IPS-20b (cell line): ENCODE measurements at regions not wholly inside any gene's neighbourhood (a gene's known extent, or its start where the extent isn't known, plus 50 kb on each side); places are given as distances from the start of the nearest gene placed in this dataset.

Experiments
- H3K27ac ChIP-seq: one replicate; pipeline ENCODE4 v1.5.1; 2013; ENCODE audit warnings: low read length
- H3K27me3 ChIP-seq: 2 replicates; pipeline ENCODE4 v1.6.1; 2013; ENCODE audit warnings: mild to moderate bottlenecking, low read length, inconsistent platforms; ENCODE audit not compliant: insufficient read depth
- H3K36me3 ChIP-seq: 2 replicates; pipeline ENCODE4 v1.6.1; 2013; ENCODE audit warnings: low read depth, mild to moderate bottlenecking, inconsistent platforms, low read length, moderate library complexity; ENCODE audit not compliant: insufficient read depth
- H3K4me1 ChIP-seq: 2 replicates; pipeline ENCODE4 v1.6.1; 2013; ENCODE audit warnings: mild to moderate bottlenecking, control low read depth, inconsistent platforms, low read length, moderate library complexity; ENCODE audit not compliant: insufficient read depth
- H3K4me3 ChIP-seq: 2 replicates; pipeline ENCODE4 v1.5.1; 2013; ENCODE audit warnings: mild to moderate bottlenecking, low read length, inconsistent platforms
- H3K9ac ChIP-seq: 2 replicates; pipeline ENCODE4 v1.6.1; 2013; ENCODE audit warnings: low read depth, mild to moderate bottlenecking, inconsistent platforms, low read length, moderate library complexity
- H3K9me3 ChIP-seq: 2 replicates; pipeline ENCODE4 v1.6.1; 2013; ENCODE audit warnings: mild to moderate bottlenecking, low read depth, low read length, inconsistent platforms; ENCODE audit not compliant: insufficient read depth

DNA sequence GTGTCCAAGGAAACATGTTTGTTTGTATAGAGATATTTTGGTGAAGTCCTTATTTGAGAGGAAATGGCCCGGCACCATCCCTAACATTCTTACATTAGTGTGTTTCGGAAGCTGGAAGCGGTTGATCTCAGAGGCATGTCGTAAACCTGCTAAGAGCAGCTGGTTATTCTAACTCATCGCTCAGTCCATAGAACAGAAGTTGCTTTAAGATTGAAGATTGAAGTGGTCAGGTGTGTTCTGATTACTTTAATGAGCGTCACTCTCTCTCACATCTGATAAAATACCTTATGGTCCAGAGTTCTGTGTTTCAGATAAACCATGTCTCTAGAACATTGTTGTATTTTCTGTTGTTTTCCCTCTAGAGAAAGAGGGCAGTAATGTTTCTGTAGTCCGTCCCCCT is 60.2 kb upstream of the FLT1 start:
- Histone ChIP-seq H3K9ac (no peak overlapping the region), H3K27ac (no peak overlapping the region), H3K4me3 (no peak overlapping the region), H3K9me3 (no peaks in the 10 kb centered on the region), H3K36me3 (no peaks in the 10 kb centered on the region), H3K4me1 (peaks cover 7% of the 10 kb centered on the region), H3K27me3 (no peaks in the 10 kb centered on the region)

- Histone ChIP-seq H3K4me3 (no peak overlapping the region), H3K27me3 (no peaks in the 10 kb centered on the region), H3K9me3 (no peaks in the 10 kb centered on the region), H3K36me3 (no peaks in the 10 kb centered on the region), H3K4me1 (peaks cover 7% of the 10 kb centered on the region), H3K27ac (no peak overlapping the region), H3K9ac (no peak overlapping the region)
These were observed 59.0 kb upstream of the FLT1 start for GRCh38 chr13:28553971-28554370.

- Histone ChIP-seq H3K4me3 (no peak overlapping the region), H3K9ac (no peak overlapping the region), H3K27me3 (no peaks in the 10 kb centered on the region), H3K36me3 (no peaks in the 10 kb centered on the region), H3K4me1 (no peaks in the 10 kb centered on the region), H3K9me3 (no peaks in the 10 kb centered on the region), H3K27ac (no peak overlapping the region)
These were observed 57.4 kb upstream of the FLT1 start for GRCh38 chr13:28552288-28552687.

- Histone ChIP-seq H3K36me3 (no peaks in the 10 kb centered on the region), H3K9me3 (no peaks in the 10 kb centered on the region), H3K27ac (no peak overlapping the region), H3K4me1 (no peaks in the 10 kb centered on the region), H3K27me3 (no peaks in the 10 kb centered on the region), H3K4me3 (no peak overlapping the region), H3K9ac (no peak overlapping the region)
These were observed 56.6 kb upstream of the FLT1 start for GRCh38 chr13:28551498-28551895.

DNA sequence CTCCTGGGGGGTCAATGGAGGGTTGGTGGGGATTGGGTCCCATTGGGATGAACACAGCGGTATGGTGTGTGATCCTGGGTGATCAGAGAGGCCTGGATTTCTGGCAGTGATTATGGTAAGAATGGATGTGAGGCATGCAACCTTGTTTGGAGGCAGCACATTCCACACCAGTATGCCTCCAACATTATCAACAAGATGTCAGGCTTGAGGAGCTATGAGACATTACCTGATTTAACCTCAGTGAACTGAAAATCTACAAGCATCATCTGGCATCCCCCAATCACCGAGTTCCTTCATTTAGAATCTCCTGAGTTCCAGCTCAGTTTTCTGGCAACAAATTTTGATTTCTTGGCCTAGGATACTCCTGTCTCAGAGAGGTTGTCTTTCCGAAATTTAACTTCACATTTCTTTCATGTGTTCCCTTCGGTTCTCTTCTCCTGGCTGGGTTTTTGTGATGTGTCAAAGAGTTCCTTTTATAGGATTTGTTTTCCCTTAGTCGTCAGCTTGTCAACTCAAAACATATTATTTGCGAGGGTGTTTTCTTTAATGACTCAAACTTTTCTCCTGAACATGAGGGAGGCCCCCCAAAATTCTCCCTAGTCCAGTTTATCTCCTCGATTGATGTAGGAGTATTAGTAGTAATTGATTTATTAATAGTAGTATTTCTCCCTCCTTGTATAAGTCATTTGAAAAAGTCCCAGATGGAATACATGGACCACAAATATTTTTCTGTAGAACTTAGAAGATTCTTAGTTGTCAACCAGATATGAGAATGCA is 56.0 kb upstream of the FLT1 start:
- Histone ChIP-seq H3K36me3 (no peaks in the 10 kb centered on the region), H3K27ac (no peak overlapping the region), H3K27me3 (no peaks in the 10 kb centered on the region), H3K4me1 (no peaks in the 10 kb centered on the region), H3K9me3 (no peaks in the 10 kb centered on the region), H3K9ac (no peak overlapping the region), H3K4me3 (no peak overlapping the region)

GRCh38 chr13:28550091-28550490 is 55.2 kb upstream of the FLT1 start:
- Histone ChIP-seq H3K9ac (no peak overlapping the region), H3K4me3 (no peak overlapping the region), H3K4me1 (no peaks in the 10 kb centered on the region), H3K36me3 (no peaks in the 10 kb centered on the region), H3K27me3 (no peaks in the 10 kb centered on the region), H3K27ac (no peak overlapping the region), H3K9me3 (no peaks in the 10 kb centered on the region)

DNA sequence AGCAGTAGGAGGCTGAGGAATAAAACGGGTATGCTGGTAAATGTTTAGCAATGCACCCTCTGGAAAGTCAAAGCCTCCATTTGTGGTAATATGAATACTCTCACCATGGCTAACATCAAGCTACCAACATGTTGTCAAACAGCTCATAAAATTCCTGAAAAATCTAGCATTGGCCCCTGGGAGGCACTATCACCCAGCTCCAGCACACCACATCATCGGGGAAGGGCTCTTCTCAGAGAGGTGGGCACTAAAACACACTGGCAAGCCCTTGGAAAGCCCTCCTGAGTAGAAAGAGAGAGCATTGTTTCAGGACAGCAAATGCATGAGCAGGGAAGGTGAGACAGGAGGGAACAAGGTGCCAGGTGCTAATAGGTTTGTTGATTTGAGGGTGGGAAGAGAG is 53.9 kb upstream of the FLT1 start:
- Histone ChIP-seq H3K9ac (no peak overlapping the region), H3K9me3 (no peaks in the 10 kb centered on the region), H3K27ac (no peak overlapping the region), H3K4me1 (no peaks in the 10 kb centered on the region), H3K27me3 (no peaks in the 10 kb centered on the region), H3K36me3 (no peaks in the 10 kb centered on the region), H3K4me3 (no peak overlapping the region)

GRCh38 chr13:28548468-28548867 is 53.5 kb upstream of the FLT1 start:
- H3K4me3 ChIP-seq: no peak overlapping the region
- H3K4me1 ChIP-seq: no peaks in the 10 kb centered on the region
- no peaks in the 10 kb centered on the region for H3K9me3 ChIP-seq
- no peak overlapping the region for H3K9ac ChIP-seq
- H3K36me3 ChIP-seq: no peaks in the 10 kb centered on the region
- no peaks in the 10 kb centered on the region for H3K27me3 ChIP-seq
- no peak overlapping the region for H3K27ac ChIP-seq

- H3K27me3 ChIP-seq: no peaks in the 10 kb centered on the region
- no peaks in the 10 kb centered on the region for H3K9me3 ChIP-seq
- no peaks in the 10 kb centered on the region for H3K36me3 ChIP-seq
- H3K4me3 ChIP-seq: no peak overlapping the region
- H3K4me1 ChIP-seq: no peaks in the 10 kb centered on the region
- no peak overlapping the region for H3K9ac ChIP-seq
- H3K27ac ChIP-seq: no peak overlapping the region
These were observed 50.8 kb upstream of the FLT1 start for GRCh38 chr13:28545583-28546333.
